ENCODE measurements at regions not wholly inside any gene's neighbourhood (a gene's known extent, or its start where the extent isn't known, plus 50 kb on each side); places are given as distances from the start of the nearest gene placed in this dataset.

DNA sequence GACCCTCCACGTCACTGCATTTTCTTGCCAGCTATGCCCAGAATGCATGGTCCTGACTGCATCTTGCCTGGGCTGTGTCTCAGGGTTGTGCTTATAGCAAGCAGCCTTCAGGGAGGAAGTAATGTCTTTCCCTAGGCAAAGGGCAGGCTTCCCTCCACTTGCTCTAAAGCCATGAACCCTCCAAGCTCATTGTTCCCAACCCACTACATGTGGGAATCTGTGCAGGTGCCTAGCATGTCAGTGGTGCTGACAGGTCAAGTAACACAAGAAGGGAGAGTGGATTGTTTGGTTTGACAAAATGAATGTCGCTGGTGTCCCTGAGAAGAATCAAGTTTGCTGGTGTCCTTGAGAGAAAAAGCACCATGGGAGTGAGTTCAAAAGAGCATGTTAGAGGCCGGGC, 53.9 kb upstream of the UCN3 start:
- Histone ChIP-seq H3K36me3 (ENCODE audit: control insufficient read depth in 2 of 2, insufficient read depth in 1 of 2, low read length in 2 of 2) (no peaks in the 10 kb centered on the region), H3K9me3 (ENCODE audit: control insufficient read depth, insufficient read depth, low read depth, low read length) (no peaks in the 10 kb centered on the region), H3K4me3 (ENCODE audit: low read depth, low read length) (no peak overlapping the region), H3K4me1 (ENCODE audit: control insufficient read depth, insufficient read depth, low read length) (no peaks in the 10 kb centered on the region), H3K27ac (ENCODE audit: extremely low read depth, low read depth, low read length) (no peak overlapping the region)
- CTCF ChIA-PET, result interaction anchor here (0.5 to 2.2 kb wide), 3 partner anchors 13 to 30 kb away, joined by 3 to 9 read pairs (median 4); no protein-coding TSS in a partner anchor
- TF ChIP-seq ZNF169 (tag by site-specific recombination; IDR thresholded peaks at IDR 0.05) (no peak), ZNF521 (tag by site-specific recombination; IDR thresholded peaks at IDR 0.05) (no peak), ZNF16 (tag by site-specific recombination; IDR thresholded peaks at IDR 0.05; ENCODE audit: low read depth) (no peak), ZBTB17 (tag by site-specific recombination; IDR thresholded peaks at IDR 0.05) (no peak), ZBTB1 (tag by site-specific recombination; IDR thresholded peaks at IDR 0.05) (no peak), ZNF629 (tag by site-specific recombination; IDR thresholded peaks at IDR 0.05) (no peak)
- POLR2A ChIA-PET, result no interaction called here

DNA sequence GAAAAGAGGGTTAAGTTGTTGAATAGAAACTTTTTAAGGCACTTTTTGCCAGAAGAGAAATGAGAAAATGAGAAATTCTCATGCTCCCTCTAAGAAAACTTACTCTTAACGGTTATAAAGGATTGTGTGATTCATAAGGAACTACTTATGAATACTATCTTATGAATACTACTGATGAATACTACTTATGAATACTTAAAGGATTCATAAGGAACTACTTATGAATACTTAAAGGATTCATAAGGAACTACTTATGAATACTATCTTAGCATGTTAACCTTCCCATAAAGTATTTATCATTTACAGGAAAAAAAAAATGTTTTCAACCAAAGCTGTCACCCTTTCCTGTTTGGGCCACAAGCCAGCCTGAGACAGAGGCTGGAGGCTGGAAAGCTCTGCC, 53.1 kb upstream of the UCN3 start:
- Histone ChIP-seq H3K9me3 (ENCODE audit: control insufficient read depth, insufficient read depth, low read depth, low read length) (no peaks in the 10 kb centered on the region), H3K36me3 (ENCODE audit: control insufficient read depth in 2 of 2, insufficient read depth in 1 of 2, low read length in 2 of 2) (no peaks in the 10 kb centered on the region), H3K4me3 (ENCODE audit: low read depth, low read length) (no peak overlapping the region), H3K4me1 (ENCODE audit: control insufficient read depth, insufficient read depth, low read length) (no peaks in the 10 kb centered on the region), H3K27ac (ENCODE audit: extremely low read depth, low read depth, low read length) (no peak overlapping the region)
- ChIA-PET POLR2A (no interaction called here), CTCF (no interaction called here)
- TF ChIP-seq ZNF555 (tag by site-specific recombination; conservative IDR thresholded peaks at IDR 0.05) (no peak), TCF7L2 (IDR thresholded peaks at IDR 0.05; ENCODE audit: borderline replicate concordance, low read depth, low read length) (no peak), ZFHX2 (tag by site-specific recombination; conservative IDR thresholded peaks at IDR 0.05) (no peak), ZNF112 (tag by site-specific recombination; IDR thresholded peaks at IDR 0.05) (no peak), ZBTB21 (tag by site-specific recombination; IDR thresholded peaks at IDR 0.05) (no peak), ZNF544 (tag by site-specific recombination; IDR thresholded peaks at IDR 0.05) (no peak)

DNA sequence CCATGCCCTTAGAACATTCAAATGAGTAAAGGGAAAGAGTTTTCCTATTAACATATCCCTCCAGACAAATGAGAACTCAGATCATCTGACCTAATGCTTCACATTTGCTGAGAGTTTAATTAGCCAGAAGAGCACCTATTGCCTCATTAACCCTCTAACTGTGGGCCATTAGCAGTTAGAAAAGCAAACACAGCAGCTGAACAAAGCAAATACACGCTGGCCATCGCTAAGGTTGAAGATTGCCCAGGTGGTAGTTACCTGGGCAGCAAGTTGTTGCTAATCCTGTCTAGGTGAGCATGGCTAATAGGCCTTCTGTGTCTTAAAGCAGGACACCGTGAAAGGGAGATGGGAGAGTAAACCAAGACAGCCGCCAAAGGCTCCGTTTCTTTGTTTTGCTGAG, 49.9 kb upstream of the UCN3 start:
- Histone ChIP-seq H3K27ac (ENCODE audit: extremely low read depth, low read depth, low read length) (no peak overlapping the region), H3K4me3 (ENCODE audit: low read depth, low read length) (no peak overlapping the region), H3K9me3 (ENCODE audit: control insufficient read depth, insufficient read depth, low read depth, low read length) (no peaks in the 10 kb centered on the region), H3K4me1 (ENCODE audit: control insufficient read depth, insufficient read depth, low read length) (no peaks in the 10 kb centered on the region), H3K36me3 (ENCODE audit: control insufficient read depth in 2 of 2, insufficient read depth in 1 of 2, low read length in 2 of 2) (no peaks in the 10 kb centered on the region)
- ChIA-PET POLR2A (interaction anchor here (0.9 kb wide), 1 partner anchor 132 kb away, joined by 3 read pairs; no protein-coding TSS in a partner anchor), CTCF (no interaction called here)
- TF ChIP-seq ZNF184 (tag by site-specific recombination; IDR thresholded peaks at IDR 0.05) (no peak), ZNF311 (tag by site-specific recombination; IDR thresholded peaks at IDR 0.05; ENCODE audit: borderline replicate concordance) (no peak), ZFHX2 (tag by site-specific recombination; conservative IDR thresholded peaks at IDR 0.05) (no peak), ZNF561 (tag by site-specific recombination; IDR thresholded peaks at IDR 0.05; ENCODE audit: borderline replicate concordance) (no peak), ZBTB48 (tag by site-specific recombination; IDR thresholded peaks at IDR 0.05) (no peak), ZNF335 (tag by site-specific recombination; conservative IDR thresholded peaks at IDR 0.05) (no peak), ZNF548 (tag by site-specific recombination; IDR thresholded peaks at IDR 0.05) (no peak), ZNF324 (tag by site-specific recombination; IDR thresholded peaks at IDR 0.05) (no peak), ZBTB20 (tag by site-specific recombination; IDR thresholded peaks at IDR 0.05) (no peak), GLI4 (tag by site-specific recombination; IDR thresholded peaks at IDR 0.05) (no peak), ZNF138 (tag by site-specific recombination; IDR thresholded peaks at IDR 0.05; ENCODE audit: borderline replicate concordance) (no peak), ZIC2 (tag by site-specific recombination; IDR thresholded peaks at IDR 0.05) (no peak), ZNF670 (tag by site-specific recombination; IDR thresholded peaks at IDR 0.05; ENCODE audit: low read depth) (no peak), ZNF202 (tag by site-specific recombination; IDR thresholded peaks at IDR 0.05; ENCODE audit: borderline replicate concordance) (no peak), BCL11B (tag by site-specific recombination; IDR thresholded peaks at IDR 0.05; ENCODE audit: low read depth) (no peak), KLF7 (tag by site-specific recombination; IDR thresholded peaks at IDR 0.05; ENCODE audit: borderline replicate concordance) (no peak)
- TF ChIP-seq, protein P1, sequence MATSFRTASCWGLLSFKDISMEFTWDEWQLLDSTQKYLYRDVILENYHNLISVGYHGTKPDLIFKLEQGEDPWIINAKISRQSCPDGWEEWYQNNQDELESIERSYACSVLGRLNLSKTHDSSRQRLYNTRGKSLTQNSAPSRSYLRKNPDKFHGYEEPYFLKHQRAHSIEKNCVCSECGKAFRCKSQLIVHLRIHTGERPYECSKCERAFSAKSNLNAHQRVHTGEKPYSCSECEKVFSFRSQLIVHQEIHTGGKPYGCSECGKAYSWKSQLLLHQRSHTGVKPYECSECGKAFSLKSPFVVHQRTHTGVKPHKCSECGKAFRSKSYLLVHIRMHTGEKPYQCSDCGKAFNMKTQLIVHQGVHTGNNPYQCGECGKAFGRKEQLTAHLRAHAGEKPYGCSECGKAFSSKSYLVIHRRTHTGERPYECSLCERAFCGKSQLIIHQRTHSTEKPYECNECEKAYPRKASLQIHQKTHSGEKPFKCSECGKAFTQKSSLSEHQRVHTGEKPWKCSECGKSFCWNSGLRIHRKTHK (tag by site-specific recombination; IDR thresholded peaks at IDR 0.05), result no peak
- TF ChIP-seq, protein P2, sequence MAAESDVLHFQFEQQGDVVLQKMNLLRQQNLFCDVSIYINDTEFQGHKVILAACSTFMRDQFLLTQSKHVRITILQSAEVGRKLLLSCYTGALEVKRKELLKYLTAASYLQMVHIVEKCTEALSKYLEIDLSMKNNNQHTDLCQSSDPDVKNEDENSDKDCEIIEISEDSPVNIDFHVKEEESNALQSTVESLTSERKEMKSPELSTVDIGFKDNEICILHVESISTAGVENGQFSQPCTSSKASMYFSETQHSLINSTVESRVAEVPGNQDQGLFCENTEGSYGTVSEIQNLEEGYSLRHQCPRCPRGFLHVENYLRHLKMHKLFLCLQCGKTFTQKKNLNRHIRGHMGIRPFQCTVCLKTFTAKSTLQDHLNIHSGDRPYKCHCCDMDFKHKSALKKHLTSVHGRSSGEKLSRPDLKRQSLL (tag by site-specific recombination; IDR thresholded peaks at IDR 0.05), result no peak
